SK-N-MC (cell line): ENCODE measurements at regions not wholly inside any gene's neighbourhood (a gene's known extent, or its start where the extent isn't known, plus 50 kb on each side); places are given as distances from the start of the nearest gene placed in this dataset.

ENCODE experiments used
- EZH2 ChIP-seq: fragments of 200-600 bp; sonication (generic); IDR thresholded peaks from one replicate; pipeline ENCODE4 v1.6.1; 2017; ENCODE audit warnings: antibody characterized with exemption
- FOXP2 ChIP-seq: optimal IDR thresholded peaks from 2 replicates; pipeline ENCODE3; 2011; ENCODE audit warnings: mild to moderate bottlenecking, moderate library complexity; ENCODE audit not compliant: insufficient read depth; ENCODE audit errors: extremely low read length, control extremely low read depth
- POLR2AphosphoS5 ChIP-seq: IDR thresholded peaks from 2 replicates; pipeline ENCODE4 v1.6.1; 2012; ENCODE audit warnings: mild to moderate bottlenecking, low read depth, low read length, borderline replicate concordance

GRCh38 chr20:60935971-60936370 lies 316.1 kb upstream of the CDH4 start:
- no peak for TF ChIP-seq EZH2
- TF ChIP-seq POLR2AphosphoS5: no peak
- TF ChIP-seq FOXP2: no peak
